ENCODE measurements at regions not wholly inside any gene's neighbourhood (a gene's known extent, or its start where the extent isn't known, plus 50 kb on each side); places are given as distances from the start of the nearest gene placed in this dataset.

GRCh38 chr10:50972591-50972990 is 87.2 kb upstream of the A1CF start:
- Histone ChIP-seq H3K4me3 (ENCODE audit: insufficient read depth, low read length) (no peak overlapping the region), H3K4me2 (ENCODE audit: insufficient read depth, low read length) (no peak overlapping the region), H3K9me3 (ENCODE audit: low read depth, low read length) (no peaks in the 10 kb centered on the region), H3K27ac (ENCODE audit: low read depth, low read length) (no peak overlapping the region), H3K79me2 (ENCODE audit: insufficient read depth, low read length) (no peaks in the 10 kb centered on the region), H4K20me1 (ENCODE audit: insufficient read depth, low read length) (no peaks in the 10 kb centered on the region), H3K27me3 (ENCODE audit: insufficient read depth, low read length) (no peaks in the 10 kb centered on the region), H2AFZ (ENCODE audit: low read length) (no peak overlapping the region), H3K36me3 (ENCODE audit: insufficient read depth, low read length) (no peaks in the 10 kb centered on the region), H3K4me1 (ENCODE audit: insufficient read depth, low read length) (no peaks in the 10 kb centered on the region)
- no peak for DNase-seq (ENCODE audit: insufficient read length, low spot score, missing footprints)
- no peak for TF ChIP-seq CTCF (IDR thresholded peaks at IDR 0.05; ENCODE audit: extremely low read depth, low read depth, low read length)

- no peak for DNase-seq (ENCODE audit: insufficient read length, low spot score, missing footprints)
- Histone ChIP-seq H2AFZ (ENCODE audit: low read length) (no peak overlapping the region), H3K79me2 (ENCODE audit: insufficient read depth, low read length) (no peaks in the 10 kb centered on the region)
These were observed 92.9 kb upstream of the PRKG1 start for GRCh38 chr10:50981385-50981784.

GRCh38 chr10:50981904-50982303 is 92.4 kb upstream of the PRKG1 start:
- Histone ChIP-seq H3K27ac (ENCODE audit: low read depth, low read length) (no peak overlapping the region), H3K27me3 (ENCODE audit: insufficient read depth, low read length) (peaks cover 3% of the 10 kb centered on the region), H3K4me2 (ENCODE audit: insufficient read depth, low read length) (no peak overlapping the region), H3K79me2 (ENCODE audit: insufficient read depth, low read length) (no peaks in the 10 kb centered on the region), H3K4me3 (ENCODE audit: insufficient read depth, low read length) (no peak overlapping the region), H3K9me3 (ENCODE audit: low read depth, low read length) (no peaks in the 10 kb centered on the region), H4K20me1 (ENCODE audit: insufficient read depth, low read length) (no peaks in the 10 kb centered on the region), H2AFZ (ENCODE audit: low read length) (no peak overlapping the region), H3K36me3 (ENCODE audit: insufficient read depth, low read length) (no peaks in the 10 kb centered on the region), H3K4me1 (ENCODE audit: insufficient read depth, low read length) (no peaks in the 10 kb centered on the region)
- DNase-seq (ENCODE audit: insufficient read length, low spot score, missing footprints), result no peak
- no peak for TF ChIP-seq CTCF (IDR thresholded peaks at IDR 0.05; ENCODE audit: extremely low read depth, low read depth, low read length)

More at GRCh38 chr10:50981385-50981784, 92.9 kb upstream of the PRKG1 start:
- Histone ChIP-seq H4K20me1 (ENCODE audit: insufficient read depth, low read length) (no peaks in the 10 kb centered on the region), H3K27ac (ENCODE audit: low read depth, low read length) (no peak overlapping the region), H3K27me3 (ENCODE audit: insufficient read depth, low read length) (peaks cover 3% of the 10 kb centered on the region), H3K4me3 (ENCODE audit: insufficient read depth, low read length) (no peak overlapping the region), H3K9me3 (ENCODE audit: low read depth, low read length) (no peaks in the 10 kb centered on the region), H3K4me2 (ENCODE audit: insufficient read depth, low read length) (no peak overlapping the region), H3K36me3 (ENCODE audit: insufficient read depth, low read length) (no peaks in the 10 kb centered on the region), H3K4me1 (ENCODE audit: insufficient read depth, low read length) (no peaks in the 10 kb centered on the region)
- no peak for TF ChIP-seq CTCF (IDR thresholded peaks at IDR 0.05; ENCODE audit: extremely low read depth, low read depth, low read length)

GRCh38 chr10:50982989-50983388 is 91.3 kb upstream of the PRKG1 start:
- Histone ChIP-seq H3K27ac (ENCODE audit: low read depth, low read length) (no peak overlapping the region), H3K36me3 (ENCODE audit: insufficient read depth, low read length) (no peaks in the 10 kb centered on the region), H3K4me3 (ENCODE audit: insufficient read depth, low read length) (no peak overlapping the region), H3K27me3 (ENCODE audit: insufficient read depth, low read length) (peaks cover 3% of the 10 kb centered on the region), H3K9me3 (ENCODE audit: low read depth, low read length) (no peaks in the 10 kb centered on the region), H3K79me2 (ENCODE audit: insufficient read depth, low read length) (no peaks in the 10 kb centered on the region), H2AFZ (ENCODE audit: low read length) (no peak overlapping the region), H3K4me2 (ENCODE audit: insufficient read depth, low read length) (no peak overlapping the region), H4K20me1 (ENCODE audit: insufficient read depth, low read length) (no peaks in the 10 kb centered on the region), H3K4me1 (ENCODE audit: insufficient read depth, low read length) (no peaks in the 10 kb centered on the region)
- peak; percentile 32 for DNase-seq (ENCODE audit: insufficient read length, low spot score, missing footprints)
- TF ChIP-seq CTCF (IDR thresholded peaks at IDR 0.05; ENCODE audit: extremely low read depth, low read depth, low read length), result no peak
